ENCODE measurements at regions not wholly inside any gene's neighbourhood (a gene's known extent, or its start where the extent isn't known, plus 50 kb on each side); places are given as distances from the start of the nearest gene placed in this dataset.

DNA sequence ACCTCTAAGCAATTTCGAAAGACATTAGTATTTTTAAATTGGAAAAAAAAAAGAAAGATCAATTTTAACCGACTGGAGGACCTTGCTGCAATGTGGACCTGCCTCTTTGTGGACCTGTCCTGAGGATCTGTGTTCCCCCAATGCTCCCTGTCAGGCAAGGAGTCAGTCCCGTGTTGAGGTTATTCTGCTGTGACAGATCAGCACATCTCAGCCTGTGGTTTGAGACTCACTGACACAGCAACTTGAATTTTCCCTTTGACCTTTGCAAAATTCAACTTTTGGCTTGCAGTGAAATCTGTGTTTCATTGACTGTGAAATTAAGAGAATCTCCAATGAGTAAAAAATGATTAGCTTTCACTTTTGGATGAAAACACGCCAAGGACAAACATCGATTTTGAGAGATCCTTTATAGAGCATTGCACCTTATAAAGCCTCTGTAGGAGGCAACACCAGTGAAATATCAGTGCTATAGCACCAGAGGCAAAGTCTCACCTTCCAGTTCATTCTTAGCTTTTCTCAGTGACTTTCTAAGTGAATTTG is 186.9 kb downstream of the GPAT3 start:
- no CpG with 5 or more reads among the region's 5 CpGs for WGBS (ENCODE audit: extremely low coverage, insufficient read length, low lambda C conversion rate)

More for the DNA sequence above, 186.9 kb downstream of the GPAT3 start:
- no peak overlapping the region for H3K56ac ChIP-seq (ENCODE audit: insufficient read length, low read depth, low read length)
- H3K27me3 Mint-ChIP-seq (ENCODE audit: low read depth) = peaks cover 3% of the 10 kb centered on the region; the same call in 1 of the 2 replicates
- H4K20me1 ChIP-seq (ENCODE audit: control insufficient read depth, insufficient read depth, insufficient read length) = no peaks in the 10 kb centered on the region
- no peaks in the 10 kb centered on the region for H3K4me1 Mint-ChIP-seq
- no peaks in the 10 kb centered on the region for H3K79me2 ChIP-seq (ENCODE audit: insufficient read depth, low read length)
- H3K4me2 ChIP-seq (ENCODE audit: insufficient read depth, insufficient read length, low read length) = no peak overlapping the region
- no peak overlapping the region for H3K4ac ChIP-seq (ENCODE audit: low read depth, low read length)
- no peak overlapping the region for H4K91ac ChIP-seq (ENCODE audit: insufficient read length, low read depth, low read length)
- no peak overlapping the region for H3K9ac ChIP-seq (ENCODE audit: extremely low read depth, insufficient read length, low read length)
- H3K27me3 ChIP-seq (ENCODE audit: insufficient read depth, low read length) = no peaks in the 10 kb centered on the region
- H3T11ph ChIP-seq (ENCODE audit: low read length) = no peak overlapping the region
- H3K4me3 Mint-ChIP-seq = no peak overlapping the region
- H3K14ac ChIP-seq (ENCODE audit: insufficient read depth, low read length) = no peak overlapping the region
- H2BK12ac ChIP-seq (ENCODE audit: insufficient read length, low read depth, low read length) = no peak overlapping the region
- H3K18ac ChIP-seq (ENCODE audit: insufficient read length, low read depth, low read length) = no peak overlapping the region
- no peak overlapping the region for H3K27ac ChIP-seq (ENCODE audit: insufficient read length, low read depth, low read length)
- no peak overlapping the region for H3K27ac Mint-ChIP-seq
- no peak overlapping the region for H2BK5ac ChIP-seq (ENCODE audit: insufficient read length, low read length)
- no peaks in the 10 kb centered on the region for H3K79me1 ChIP-seq (ENCODE audit: insufficient read depth, low read depth, low read length, poor library complexity, severe bottlenecking)
- H4K5ac ChIP-seq (ENCODE audit: insufficient read length, low read depth, low read length) = no peak overlapping the region
- no peak for DNase-seq
- no peaks in the 10 kb centered on the region for H3K9me3 ChIP-seq (ENCODE audit: control insufficient read depth, low read depth, low read length)
- H2AFZ ChIP-seq (ENCODE audit: low read length) = no peak overlapping the region
- no peaks in the 10 kb centered on the region for H3K9me3 Mint-ChIP-seq
- H3K23me2 ChIP-seq (ENCODE audit: insufficient read length, low read depth, low read length, poor library complexity, severe bottlenecking) = no peaks in the 10 kb centered on the region
- no peak overlapping the region for H3K23ac ChIP-seq (ENCODE audit: insufficient read length, low read depth, low read length)
- no peak overlapping the region for H4K8ac ChIP-seq (replicated peaks; ENCODE audit: insufficient read length, low read depth, low read length)
- H2BK15ac ChIP-seq (ENCODE audit: low read depth, low read length) = no peak overlapping the region
- no peaks in the 10 kb centered on the region for H3K36me3 Mint-ChIP-seq (ENCODE audit: insufficient read depth in 1 of 3, low read depth in 3 of 3)
- H2AK5ac ChIP-seq (ENCODE audit: insufficient read length, low read length) = no peak overlapping the region
- H2BK120ac ChIP-seq (ENCODE audit: low read depth, low read length, poor library complexity, severe bottlenecking) = no peak overlapping the region
- TF ChIP-seq, protein P1, sequence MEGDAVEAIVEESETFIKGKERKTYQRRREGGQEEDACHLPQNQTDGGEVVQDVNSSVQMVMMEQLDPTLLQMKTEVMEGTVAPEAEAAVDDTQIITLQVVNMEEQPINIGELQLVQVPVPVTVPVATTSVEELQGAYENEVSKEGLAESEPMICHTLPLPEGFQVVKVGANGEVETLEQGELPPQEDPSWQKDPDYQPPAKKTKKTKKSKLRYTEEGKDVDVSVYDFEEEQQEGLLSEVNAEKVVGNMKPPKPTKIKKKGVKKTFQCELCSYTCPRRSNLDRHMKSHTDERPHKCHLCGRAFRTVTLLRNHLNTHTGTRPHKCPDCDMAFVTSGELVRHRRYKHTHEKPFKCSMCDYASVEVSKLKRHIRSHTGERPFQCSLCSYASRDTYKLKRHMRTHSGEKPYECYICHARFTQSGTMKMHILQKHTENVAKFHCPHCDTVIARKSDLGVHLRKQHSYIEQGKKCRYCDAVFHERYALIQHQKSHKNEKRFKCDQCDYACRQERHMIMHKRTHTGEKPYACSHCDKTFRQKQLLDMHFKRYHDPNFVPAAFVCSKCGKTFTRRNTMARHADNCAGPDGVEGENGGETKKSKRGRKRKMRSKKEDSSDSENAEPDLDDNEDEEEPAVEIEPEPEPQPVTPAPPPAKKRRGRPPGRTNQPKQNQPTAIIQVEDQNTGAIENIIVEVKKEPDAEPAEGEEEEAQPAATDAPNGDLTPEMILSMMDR (conservative IDR thresholded peaks at IDR 0.05) = no peak
- H3K4me1 ChIP-seq (ENCODE audit: insufficient read depth, low read length) = no peaks in the 10 kb centered on the region
- no peak overlapping the region for H2BK20ac ChIP-seq (ENCODE audit: low read depth, low read length, poor library complexity, severe bottlenecking)
